H1 (cell line): ENCODE measurements at regions not wholly inside any gene's neighbourhood (a gene's known extent, or its start where the extent isn't known, plus 50 kb on each side); places are given as distances from the start of the nearest gene placed in this dataset.

Experiments
- TAF1 ChIP-seq: IDR thresholded peaks from 2 replicates; pipeline ENCODE4 v1.6.1; 2011; ENCODE audit warnings: mild to moderate bottlenecking, low read depth, low read length
- TEAD4 ChIP-seq: IDR thresholded peaks from 2 replicates; pipeline ENCODE4 v1.6.1; 2012; ENCODE audit warnings: low read depth, low read length, inconsistent platforms, mixed read lengths
- ZNF274 ChIP-seq: IDR thresholded peaks from 2 replicates; pipeline ENCODE4 v1.7.0; 2012; ENCODE audit warnings: low read length, borderline replicate concordance; ENCODE audit errors: extremely low read depth

GRCh38 chr10:44849936-44850335, 61.2 kb upstream of the TMEM72 start:
- TF ChIP-seq TAF1 (no peak), ZNF274 (no peak), TEAD4 (no peak)
